ENCODE measurements at regions not wholly inside any gene's neighbourhood (a gene's known extent, or its start where the extent isn't known, plus 50 kb on each side); places are given as distances from the start of the nearest gene placed in this dataset.

- TF ChIP-seq CTCF (IDR thresholded peaks at IDR 0.05) (no peak), ZFX (IDR thresholded peaks at IDR 0.05; ENCODE audit: borderline replicate concordance) (no peak)
Observed at GRCh38 chr4:123676890-123677229, 280.3 kb downstream of the SPRY1 start.

Measured in 22Rv1 (cell line).